CMK (cell line): ENCODE measurements at regions not wholly inside any gene's neighbourhood (a gene's known extent, or its start where the extent isn't known, plus 50 kb on each side); places are given as distances from the start of the nearest gene placed in this dataset.
"Not testable (repeated sequence)": the region's sequence is repeated elsewhere in the genome, so short reads cannot be mapped to it uniquely, and the experiment has no call there.

Experiments
- DNase-seq: peaks from one replicate; pipeline ENCODE4 v3.0.0-alpha.2; 2010; ENCODE audit warnings: low read depth

DNA sequence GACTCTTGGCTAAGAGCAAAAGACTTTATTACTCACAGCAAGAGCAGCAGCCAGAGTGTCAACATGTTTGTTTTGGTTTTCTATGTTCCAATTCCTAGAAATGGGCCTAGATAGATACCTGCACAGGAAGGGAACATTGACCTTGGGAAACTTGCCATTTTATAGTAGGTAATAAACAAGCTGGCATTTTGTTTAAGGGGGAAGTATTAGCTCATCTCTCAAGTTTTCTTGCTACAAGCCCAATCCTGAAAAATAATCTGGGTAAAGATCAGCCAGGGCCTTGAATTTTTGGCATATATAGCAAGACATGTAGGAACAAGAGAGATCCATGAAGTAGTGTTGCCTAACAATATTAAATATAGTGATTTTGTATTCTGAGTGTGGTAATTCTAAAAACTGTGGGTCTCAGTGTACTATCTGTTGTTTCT, 51.4 kb upstream of the RGL1 start:
- no peak for DNase-seq

DNA sequence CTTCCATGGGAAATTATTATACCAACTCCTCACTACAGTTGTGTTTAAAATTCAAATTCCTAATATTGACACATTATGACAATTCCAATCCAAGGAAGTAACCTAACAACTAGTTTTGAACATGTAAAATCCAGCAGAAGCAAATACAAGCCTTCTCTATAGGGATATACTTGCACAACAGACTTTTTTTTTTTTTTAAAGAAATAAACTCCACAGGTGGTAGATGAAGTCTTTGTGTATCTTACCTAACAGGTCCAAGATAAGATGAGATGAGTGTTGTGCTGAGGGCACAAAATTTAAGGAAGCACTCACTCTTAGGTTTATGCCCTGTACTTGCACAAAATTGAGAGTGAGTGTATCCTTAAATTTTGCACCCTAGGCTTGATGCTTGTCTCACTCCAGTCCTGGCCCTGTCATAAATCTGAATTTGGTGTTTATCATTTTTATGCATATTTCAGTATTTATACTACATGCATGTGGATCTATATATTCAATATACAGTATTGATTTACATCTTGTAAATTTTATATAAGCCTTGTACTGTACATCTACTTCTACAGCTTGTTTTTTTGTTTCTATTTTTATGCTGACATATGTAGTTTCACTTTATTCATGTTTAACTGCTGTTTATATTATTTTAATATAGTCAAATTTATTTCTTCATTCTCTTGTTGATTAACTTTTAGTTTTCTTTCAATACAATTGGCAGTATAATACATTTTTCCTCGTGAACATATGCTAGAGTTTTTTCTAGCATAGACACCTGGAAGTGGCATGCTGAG, 60.6 kb upstream of the RGL1 start:
- no peak for DNase-seq

DNA sequence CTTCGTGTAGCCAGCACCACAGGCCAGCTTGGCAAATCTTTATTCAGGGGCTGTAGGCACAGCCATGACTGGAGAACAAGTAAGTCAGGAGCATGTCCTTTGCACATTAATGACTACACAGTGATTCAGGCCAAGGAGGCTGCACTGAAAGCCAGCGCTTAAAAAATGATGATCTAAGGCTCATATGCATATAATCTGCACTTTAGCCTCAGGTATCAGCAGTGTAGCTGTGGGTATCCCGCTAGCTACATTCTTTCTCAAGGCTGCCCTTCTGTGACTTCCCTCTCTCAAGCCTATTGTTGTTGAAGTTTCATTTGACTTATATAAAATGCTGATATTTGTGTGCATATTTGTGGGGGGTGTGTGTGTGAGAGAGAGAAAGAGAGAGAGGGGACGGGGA, 62.6 kb upstream of the RGL1 start:
- no peak for DNase-seq

DNA sequence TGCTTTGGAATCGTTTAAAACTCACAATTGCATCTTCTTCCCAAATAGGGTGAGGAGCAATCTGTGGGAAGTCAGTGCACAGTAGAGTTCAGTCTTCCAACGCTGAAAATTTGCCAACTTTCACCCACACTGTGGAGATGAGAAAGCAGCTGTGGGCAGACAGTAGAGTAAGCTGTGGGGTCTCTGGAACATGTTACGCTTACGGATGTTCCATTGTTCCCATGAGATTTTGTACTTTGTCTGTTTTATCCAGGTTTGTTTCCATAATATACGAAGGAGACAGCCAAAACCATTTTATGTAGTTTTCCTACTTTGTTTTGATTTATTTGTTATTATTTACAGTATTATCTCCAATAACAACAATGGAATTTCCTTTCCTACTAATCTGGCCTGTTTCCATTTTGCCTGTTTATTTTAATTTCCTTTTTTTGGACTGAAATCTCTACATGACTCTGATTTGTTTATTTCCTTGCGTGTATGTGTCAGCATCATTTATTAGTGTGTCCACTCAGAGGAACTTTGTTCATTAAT, 65.1 kb upstream of the RGL1 start:
- DNase-seq = no peak

DNA sequence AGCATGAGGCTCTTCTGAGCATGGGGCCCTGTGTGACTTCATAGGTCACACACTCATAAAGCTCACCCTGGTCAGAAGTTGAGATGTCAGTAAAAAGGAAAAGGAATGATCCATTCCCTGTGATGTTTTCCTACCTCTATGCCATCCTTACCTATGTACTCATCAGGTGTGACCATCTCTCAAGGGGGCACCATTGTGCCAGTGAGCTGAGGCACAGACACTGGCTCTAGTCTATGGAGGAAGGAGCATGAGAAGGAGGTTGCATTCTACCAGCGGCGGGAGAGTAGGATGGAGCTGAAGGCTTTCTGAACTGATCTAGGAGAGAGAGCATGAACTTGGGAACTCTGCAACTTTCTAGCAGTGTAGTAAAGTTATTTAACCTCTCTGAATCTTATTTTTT, 65.8 kb upstream of the RGL1 start:
- DNase-seq = no peak

DNA sequence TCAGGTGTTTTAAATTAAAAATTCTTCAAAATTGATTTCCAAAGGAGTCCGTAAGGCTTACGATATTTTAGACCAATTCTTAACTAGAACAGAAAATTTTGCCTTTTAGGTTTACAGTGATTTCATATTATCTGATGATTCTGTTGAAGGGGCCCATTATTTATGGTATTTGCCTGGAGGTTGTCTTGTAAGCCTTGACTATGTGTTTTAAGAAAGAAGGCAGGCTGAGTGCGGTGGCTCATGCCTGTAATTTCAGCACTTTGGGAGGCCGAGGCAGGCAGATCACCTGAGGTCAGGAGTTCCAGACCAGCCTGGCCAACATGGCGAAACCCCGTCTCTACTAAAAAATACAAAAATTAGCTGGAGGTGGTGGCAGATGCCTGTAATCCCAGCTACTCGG, 67.0 kb upstream of the RGL1 start:
- DNase-seq = not testable (repeated sequence)

DNA sequence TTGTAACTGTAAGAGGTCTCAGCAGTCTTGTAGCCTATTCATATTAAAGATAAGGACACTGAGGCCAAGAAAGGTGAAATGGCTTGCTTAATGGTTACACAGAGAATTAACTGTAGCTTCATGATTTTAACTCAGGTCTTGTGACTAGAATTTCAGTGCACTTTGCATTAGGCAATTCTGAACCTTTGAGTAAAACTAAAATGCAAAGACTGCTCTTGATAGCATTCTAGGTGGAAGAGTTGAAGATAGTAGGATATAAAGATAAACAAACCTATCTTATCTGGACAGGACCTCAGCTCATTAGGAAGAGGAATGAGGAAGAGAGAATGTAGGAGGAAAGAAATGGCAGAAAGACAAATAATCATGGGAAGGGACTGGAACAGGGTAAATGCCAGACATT, 68.6 kb upstream of the RGL1 start:
- DNase-seq = no peak

DNA sequence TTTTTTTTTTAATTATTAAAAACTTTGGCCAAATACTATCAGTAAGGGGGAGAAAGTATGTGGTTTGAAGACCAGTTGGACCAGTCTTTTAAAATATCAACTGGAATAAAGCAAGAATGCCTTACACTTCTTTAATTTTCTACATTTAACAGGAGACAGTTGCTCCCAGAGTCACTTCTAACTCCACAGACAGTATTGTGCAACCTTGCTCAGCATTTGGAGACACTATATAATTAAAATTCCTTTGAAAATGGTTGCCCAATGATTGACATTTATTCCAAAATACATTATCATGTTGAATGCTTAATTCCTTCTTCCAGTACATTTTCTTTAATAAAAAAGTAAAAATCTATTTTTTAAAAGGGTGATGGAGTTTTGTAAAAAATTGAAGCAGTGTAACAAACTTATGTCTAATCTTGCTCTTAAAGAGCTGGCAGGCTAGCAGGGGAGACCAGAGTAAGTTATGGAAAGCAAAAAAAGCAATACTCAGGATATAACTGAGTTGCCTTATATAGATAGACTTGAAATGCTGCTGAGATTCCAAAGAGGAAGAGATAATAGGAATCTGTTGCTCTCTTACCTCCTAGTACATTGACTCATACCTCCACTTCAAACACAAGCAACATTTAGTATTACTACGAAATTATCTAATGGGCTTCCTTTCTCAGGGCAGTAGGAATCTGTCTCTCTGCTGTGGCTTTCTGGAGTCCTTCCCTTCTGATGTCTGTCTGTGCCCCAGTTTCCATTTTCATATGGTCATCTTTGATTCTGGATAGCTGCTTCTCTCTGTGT, 69.7 kb upstream of the RGL1 start:
- no peak for DNase-seq

DNA sequence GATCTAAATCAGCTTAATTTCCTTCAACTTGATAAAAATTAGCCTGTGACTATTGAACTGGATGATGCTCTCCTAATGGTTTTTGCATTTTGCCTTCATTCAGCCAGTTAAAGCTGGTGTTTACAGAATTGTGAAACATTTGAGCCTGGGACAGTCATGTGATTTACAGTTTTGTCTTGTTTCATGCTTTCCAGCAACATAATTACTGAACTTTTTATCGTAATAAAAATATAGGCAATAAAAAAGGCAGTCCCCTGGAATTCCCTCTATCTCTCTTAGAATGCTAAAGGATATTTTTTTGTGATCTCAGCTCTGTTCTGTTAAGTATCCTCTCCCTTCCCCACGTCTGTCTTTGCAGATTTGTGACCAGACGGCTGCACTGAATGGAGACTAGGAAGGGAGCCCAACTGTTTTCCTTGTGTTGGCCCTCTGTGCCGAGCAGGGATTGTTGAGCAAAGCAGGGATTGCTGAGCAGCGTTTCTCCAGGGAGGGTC, 70.3 kb upstream of the RGL1 start:
- DNase-seq = no peak

DNA sequence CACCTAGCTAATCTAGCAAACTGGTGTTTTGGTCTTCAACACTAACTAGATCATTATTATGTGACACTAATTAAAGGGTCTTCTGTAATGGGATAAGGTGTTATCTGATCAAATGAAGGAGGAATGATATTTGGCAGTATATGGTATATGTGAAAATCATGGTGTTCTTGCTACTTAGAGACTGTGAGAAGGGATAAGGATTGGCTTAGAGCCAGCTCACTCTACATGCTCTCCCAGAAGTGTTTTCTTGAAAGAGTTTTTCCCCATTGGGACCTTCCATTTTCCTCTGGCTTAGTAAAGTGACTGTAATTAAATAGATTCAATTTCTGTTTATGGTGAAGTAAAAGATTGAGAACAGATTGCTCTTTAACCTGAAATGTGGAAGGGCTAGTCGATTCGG, 71.2 kb upstream of the RGL1 start:
- no peak for DNase-seq

DNA sequence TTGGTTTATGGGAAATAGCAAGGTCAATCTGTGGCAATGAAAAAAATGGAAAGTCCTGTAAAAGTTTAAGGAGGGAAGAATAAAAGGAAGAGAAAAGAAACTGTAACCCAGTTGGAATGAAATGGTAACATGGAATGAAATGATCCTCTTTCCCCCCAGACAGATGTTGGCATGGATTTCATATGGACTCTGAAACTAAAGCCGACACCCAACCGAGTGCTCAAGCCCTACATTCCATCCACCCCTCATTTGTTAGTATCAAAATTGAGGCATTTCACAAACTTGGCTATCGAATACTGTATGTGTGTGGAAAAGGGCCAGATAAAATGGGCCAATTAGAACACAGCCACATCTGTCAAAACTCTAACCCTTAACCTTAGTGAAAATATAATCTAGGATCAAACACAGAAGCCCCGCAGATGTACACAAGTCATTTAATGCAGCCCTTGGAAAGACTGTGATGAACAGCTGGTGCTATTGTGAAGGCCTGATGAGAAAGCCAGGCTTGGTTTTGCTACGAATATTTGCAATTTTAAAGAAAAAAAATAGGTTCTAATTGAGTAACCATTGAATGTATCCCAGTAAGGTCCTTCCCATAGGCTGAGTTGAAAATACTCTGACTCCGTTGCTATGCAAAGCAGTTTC, 72.6 kb upstream of the RGL1 start:
- DNase-seq = no peak

DNA sequence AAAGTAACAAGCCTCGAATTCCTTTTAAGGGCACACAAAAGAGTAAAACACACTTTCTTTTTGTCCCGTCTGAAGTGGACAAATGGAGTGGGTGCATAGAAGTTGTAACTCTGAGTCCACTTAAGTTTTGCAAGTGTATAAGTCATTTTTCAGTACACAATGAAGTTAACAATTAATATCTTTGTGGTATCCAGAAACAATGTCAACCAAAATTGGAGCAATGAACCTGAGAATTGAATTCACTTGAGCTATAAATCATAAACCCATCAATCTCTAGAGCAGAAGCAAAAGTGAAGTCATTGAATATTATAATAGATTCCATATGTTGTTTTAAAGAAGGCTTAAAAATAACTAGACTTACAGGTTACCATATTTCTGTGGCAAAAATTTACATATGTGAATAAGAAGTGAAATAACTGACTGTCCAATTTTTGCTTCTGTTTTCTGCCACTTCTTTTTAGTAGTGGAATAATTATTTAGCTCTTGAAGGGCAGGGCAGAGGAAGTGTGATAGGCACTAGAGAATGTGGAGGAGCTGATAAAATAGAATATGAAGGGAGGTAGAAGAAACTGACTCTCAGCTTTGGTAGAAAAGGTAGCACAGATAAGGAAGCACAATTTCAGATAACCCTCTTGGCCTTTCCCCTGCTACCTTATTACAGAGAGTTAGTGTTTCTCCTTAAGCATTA, 73.9 kb upstream of the RGL1 start:
- peak; percentile 22 for DNase-seq

DNA sequence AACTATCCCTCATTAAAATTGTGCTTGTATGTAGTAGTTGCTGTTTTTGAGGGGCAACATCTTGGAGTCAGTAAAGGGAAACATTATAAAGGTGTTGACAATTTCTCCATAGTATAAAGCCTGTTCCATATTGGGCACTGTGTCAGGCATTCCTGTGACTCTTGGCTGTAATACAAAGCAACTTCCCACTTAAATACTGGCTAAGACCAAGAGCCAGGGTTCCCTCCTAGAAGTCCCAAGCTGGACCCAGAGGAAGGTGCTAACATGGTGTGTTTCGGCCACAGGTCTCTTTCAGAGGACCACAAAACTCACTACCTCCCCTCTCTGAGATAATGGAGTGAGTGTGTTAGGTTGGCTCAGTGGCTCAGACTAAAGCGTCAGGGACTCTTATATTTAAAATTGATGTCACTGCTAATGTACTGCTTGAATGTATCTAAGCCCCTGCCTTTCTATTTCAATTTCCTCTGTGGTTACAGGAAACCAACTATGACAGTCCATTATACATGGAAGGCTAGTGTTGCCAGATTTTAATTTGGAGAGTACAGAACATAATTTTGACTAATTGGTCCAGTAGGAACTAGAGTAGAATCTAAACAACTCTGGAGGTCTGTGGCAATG, 74.7 kb upstream of the RGL1 start:
- DNase-seq = no peak

DNA sequence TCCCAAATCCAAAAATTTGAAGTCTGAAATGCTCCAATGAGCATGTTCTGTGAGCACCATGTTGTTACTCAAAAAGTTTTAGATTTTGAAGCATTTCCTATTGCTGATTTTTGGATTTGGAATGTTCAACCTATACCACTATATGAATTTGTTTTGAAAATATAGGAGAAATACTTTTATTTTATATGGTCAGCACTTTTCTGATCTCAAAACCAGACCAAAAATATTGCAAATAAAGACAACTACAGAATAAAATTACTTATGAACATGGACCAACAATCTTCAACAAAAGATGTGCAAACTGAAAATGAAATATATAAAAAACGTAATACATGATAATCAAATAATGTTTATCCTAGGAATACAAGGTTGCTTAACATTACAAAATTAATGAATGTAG, 73.7 kb upstream of the APOBEC4 start:
- DNase-seq = no peak

DNA sequence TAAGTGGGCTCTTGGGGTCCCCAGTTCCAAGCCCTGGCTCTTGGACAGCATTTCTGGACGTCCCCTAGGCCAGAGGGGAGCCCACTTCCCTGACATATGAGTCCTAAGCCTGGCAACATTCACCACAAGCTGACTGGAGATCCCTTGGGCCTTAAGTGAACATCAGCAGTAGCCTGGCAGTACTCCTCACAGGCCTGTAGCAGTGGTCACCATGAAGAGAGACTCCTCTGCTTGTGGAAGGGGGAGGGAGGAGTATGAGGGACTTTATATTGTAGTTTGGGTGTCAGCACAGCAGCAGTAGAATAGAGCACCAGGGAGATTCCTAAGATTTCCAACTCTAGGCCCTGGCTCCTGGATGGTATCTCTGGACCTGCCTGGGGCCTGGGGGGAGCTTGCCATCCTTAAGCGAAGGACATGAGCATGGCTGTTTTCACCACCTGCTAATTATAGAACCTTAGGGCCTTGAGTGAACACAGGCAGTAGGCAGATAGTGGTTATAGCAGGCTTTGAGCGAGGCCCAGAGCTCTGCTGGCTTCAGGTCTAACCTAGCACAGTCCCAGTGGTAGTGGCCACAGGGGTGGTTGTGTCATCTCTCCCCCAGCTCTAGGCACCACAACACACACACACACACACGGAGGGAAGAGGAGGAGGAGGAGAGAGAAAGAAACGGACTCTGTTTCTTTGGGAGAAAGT, 71.4 kb upstream of the APOBEC4 start:
- DNase-seq = no peak

DNA sequence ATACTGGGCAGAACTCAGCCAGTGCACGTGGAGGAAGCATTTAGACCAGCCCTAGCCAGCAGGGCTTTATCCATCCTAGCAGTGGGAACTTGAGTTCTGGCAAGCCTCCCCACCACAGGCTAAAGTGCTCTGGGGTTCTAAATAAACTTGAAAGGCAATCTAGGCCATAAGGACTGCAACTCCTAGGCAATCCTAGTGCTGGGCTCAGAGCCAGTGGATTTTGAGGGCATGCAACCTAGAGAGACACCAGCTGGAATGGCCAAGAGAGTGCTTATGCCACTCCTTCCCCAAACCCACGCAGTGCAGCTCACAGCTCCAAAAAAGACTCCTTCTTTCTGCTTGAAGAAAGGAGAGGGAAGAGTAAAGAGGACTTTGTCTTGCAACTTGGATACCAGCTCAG, 70.5 kb upstream of the APOBEC4 start:
- no peak for DNase-seq

DNA sequence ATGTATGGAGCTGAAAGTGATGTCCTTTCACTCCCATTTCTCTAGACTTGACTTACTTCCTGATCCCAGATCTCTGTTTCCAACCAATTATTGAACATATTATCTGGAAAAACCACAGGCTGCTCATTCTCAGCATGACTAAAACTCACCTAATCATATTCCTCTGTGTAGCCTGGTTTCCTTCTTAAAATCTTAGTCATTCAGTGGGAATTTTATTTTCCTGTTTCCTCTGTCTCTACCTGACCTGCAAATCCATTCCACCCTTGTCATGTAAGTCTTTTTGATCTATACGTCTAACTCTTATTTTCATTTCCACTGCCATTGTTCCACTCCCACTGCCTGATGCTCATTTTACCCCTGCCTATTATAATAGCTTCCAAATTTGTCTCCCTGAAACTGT, 67.9 kb upstream of the APOBEC4 start:
- no peak for DNase-seq

DNA sequence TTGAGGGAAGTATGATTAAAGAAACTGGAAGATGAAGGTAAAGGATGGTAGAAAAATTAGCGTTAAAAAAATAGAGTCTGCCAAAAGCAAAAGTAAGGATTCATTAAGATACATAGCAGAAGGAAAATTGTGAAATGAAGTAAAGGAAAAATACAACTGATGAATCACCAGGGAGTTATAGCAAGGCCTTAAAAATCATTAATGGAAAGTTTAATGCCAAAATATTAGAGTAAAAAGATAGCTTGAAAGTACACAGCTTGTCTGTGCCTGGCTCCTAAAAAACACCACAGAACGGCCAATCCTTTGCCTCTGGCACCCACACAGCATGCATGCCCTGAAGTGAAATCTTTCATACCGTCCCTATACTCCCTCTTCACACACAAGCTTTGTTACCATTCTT, 66.9 kb upstream of the APOBEC4 start:
- no peak for DNase-seq

DNA sequence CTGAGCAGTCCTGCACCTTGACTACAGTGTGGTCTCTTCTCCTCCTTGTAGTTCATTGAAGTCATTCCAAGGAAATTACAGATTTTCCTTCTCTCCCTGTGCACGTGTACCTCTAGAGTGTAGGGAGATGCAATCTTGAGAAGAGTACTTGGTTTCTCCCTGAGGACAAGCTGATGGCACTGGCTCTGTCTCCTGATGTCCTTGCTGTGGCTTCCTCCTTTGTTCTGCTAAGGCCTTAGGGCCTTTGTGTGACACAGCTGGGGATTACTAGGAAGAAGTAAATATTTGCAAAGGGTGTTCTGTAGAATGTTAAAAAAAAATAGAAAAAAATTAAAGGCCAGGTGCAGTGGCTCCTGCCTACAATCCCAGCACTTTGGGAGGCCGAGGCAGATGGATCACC, 66.2 kb upstream of the APOBEC4 start:
- DNase-seq = no peak

DNA sequence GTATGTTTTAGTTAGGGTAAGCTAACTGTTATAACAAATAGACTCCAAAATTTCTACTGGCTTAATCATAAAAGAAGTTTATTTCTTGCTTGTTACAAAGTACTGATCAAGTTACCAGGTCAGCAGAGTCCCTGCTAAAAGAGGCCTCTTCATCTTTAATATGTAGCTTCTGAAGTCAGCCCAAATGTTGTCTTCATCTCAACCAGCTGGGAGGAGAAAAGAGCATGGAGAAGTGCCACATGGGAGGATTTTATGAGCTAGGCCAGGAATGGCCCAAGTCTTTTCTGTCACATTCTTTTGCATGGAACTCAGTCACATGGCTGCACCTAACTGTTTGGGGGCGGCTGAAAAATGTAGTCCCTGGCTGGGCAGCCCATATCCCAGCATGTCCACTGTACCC, 63.2 kb upstream of the APOBEC4 start:
- no peak for DNase-seq

DNA sequence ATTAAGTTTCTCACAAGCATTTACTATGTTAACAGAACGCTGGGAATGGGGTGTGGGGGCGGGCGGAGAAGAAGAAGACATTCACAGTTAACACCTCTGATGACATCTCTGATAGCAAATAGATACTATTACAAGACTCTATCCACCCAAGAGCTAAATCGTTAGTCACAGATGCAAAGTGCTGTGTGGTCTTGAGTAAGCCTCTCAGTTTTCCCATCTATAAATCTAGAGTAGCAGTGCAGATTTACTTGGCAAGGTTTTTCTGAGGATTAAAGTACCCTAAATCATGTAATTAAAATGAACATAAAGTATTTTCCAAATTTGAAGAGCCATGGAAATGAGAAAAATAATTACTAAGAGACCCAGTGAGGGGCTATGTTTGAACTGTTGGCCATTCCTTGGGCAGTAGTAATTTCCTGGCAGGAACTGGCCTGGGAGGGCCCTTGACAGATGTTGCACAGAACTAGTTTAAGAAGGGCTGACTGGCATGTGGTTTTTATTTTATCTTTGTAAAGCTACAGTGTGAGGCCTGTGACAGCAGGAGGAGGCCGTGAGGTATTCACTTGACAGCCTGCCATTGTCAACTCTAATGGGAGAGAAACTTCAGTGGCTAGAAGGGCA, 58.7 kb upstream of the APOBEC4 start:
- no peak for DNase-seq
